ENCODE measurements at regions not wholly inside any gene's neighbourhood (a gene's known extent, or its start where the extent isn't known, plus 50 kb on each side); places are given as distances from the start of the nearest gene placed in this dataset.

GRCh38 chr6:3592371-3592941 lies 135.6 kb upstream of the SLC22A23 start:
- DNase-seq (ENCODE audit: low read depth), result no peak

DNA sequence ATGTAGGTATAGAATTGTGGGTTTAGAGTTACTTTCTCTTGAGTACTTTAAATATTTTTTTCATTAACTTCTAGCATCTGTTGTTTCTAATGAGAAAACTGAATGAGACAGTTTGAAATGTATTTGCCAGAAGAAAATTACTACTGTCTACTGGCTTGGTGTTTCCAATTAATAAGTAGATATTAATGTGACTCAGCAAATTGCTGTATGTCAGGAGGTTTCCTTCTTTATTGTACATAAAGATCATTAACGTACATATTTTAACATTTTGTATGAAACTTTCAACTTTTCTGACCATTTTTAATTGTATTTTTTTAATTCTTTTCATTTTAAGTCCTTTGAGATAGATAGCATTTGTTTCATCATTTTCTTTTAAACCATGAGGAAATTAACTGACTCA lies 135.1 kb upstream of the SLC22A23 start:
- no peak for DNase-seq (ENCODE audit: low read depth)

DNA sequence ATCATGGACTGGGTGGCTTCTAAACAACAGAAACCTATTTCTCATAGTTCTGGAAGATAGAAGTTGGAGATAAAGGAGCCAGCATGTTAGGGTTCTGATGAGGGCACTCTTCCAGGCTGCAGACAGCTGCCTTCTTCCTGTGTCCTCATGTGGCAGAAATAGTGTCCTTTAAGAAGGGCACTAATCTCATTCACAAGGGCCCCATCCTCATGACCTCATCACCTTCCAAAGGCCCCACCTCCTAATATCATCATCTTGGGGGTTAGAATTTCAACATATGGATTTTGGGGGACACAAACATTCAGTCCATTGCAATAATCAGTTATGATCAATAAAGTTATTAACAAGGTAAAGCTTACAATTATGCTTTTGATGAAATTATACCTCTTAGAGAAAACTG lies 130.8 kb upstream of the SLC22A23 start:
- no peak for DNase-seq (ENCODE audit: low read depth)

GRCh38 chr6:3585320-3585935 lies 128.6 kb upstream of the SLC22A23 start:
- no peak for DNase-seq (ENCODE audit: low read depth)

GRCh38 chr6:3584606-3585005 lies 127.8 kb upstream of the SLC22A23 start:
- no peak for DNase-seq (ENCODE audit: low read depth)

DNA sequence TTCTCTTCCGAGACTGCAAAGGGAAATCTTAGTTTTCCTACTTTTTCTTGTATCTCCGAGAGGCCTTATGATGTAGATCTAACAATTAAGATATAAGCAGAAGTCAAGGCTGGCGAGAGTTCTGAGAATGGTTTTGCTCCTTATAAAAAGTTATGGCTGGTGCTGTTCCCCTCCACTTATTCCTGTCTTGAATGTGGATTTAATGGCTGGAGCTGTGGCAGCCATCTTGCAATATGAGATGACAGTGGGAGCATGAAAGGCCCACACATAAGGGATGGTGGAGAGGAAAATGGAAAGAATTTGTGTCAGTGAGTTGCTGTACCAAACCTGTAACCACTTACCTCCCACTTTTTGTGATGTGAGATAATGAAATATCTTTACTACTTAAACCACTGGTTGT lies 124.6 kb upstream of the SLC22A23 start:
- no peak for DNase-seq (ENCODE audit: low read depth)

DNA sequence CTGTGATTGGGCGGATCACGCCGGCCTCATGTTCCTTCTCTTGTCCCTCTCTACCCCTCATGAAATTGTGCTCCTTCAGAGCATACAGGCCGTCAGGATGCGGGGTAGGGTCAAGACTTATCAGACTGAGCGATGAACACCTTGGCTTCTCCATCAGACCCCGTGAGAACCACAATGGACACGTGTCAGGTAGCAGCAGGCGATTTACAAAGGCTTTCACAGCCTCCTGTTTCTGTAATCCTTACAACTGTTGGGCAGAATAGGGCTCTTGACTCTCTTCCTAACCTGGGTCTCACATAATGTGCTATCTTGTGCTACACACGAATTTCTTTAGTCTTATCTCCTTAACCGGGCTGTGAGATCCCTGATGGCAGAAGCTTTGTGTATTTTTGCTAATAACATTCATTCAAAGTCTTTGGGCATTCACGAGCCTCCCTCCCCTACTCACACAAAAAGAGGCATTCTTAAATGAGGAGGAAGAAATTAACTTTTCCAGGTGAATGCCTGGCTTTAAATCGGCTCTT lies 122.9 kb upstream of the SLC22A23 start:
- DNase-seq (ENCODE audit: low read depth), result no peak

DNA sequence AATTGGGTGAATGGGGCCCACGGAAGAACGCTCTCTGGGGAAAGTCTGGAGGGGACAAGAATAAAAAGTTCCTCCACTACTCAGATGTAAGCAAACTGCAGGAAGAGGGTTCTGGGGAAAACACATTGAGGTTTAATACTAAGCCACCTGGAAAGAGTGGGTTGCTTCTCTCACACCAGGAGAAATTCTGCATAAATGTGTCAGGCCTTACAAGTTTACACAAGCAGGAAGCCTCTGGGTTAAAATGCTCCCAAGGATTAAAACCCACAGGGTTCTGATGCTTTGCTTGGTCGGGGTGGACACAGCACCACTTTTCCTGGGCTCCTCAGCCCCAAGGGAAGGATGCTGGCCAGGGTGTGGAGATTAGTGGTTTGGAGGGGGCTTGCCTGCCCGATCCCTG lies 122.1 kb upstream of the SLC22A23 start:
- DNase-seq (ENCODE audit: low read depth), result no peak

GRCh38 chr6:3577517-3577916 lies 120.7 kb upstream of the SLC22A23 start:
- DNase-seq (ENCODE audit: low read depth), result no peak

GRCh38 chr6:3575701-3576100 lies 118.9 kb upstream of the SLC22A23 start:
- no peak for DNase-seq (ENCODE audit: low read depth)

DNA sequence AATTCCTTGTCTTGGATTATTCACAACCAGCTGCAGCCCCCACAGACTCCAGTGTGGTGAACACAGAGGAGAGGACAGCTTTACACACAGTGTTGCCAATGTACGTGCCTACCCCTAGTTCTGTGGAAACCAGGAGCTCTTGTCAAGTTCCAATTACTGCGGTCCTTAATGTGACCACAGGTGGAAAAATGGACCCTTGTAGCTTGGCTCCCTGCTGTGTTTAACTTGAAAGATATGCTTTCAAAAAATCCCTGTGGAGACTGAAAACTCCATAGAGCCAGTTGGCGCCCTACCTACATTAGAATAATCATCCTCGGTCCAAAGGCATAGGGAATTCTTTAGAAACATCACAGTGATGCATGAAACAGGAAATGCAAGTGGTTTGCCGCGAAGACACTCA lies 118.3 kb upstream of the SLC22A23 start:
- DNase-seq (ENCODE audit: low read depth), result no peak

DNA sequence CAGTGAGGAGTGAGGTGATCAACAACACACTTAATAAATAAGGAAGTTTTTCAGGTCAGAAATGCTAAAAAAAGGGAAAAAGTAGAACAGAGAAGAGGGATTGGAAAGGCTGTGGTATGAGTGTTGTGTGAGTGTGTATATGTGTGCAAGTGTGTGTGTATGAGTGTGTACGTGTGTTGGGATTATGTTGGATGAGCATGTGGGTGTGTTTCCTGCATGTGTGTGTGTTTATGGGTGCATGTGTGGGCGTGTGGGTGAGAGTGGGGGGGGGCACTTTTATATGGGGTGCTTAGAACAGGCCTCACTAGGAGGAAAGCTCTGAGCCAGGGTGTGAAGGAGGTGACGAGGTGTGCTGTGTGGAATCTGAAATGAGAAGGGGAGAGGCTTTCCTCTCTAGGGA lies 116.8 kb upstream of the SLC22A23 start:
- DNase-seq (ENCODE audit: low read depth), result no peak

DNA sequence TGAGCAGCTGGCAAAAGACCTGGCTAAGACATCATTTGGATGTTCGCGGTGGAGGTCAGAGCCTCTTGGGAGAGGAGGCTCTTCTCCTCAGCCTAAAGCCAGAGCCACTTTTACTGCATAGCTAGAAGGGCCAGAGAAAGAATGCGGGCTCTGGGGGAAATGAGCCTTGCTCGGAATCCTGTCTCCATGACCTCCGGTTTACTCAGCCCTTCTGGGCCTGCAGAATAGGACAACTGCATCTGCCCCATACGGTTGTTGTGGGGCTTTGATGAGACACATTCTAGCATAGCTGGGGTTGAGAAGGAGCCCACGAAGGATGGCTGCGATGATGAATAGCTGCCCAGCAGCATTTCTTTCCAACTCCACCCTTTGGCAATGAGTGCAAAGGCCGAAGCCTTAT lies 115.0 kb upstream of the SLC22A23 start:
- DNase-seq (ENCODE audit: low read depth), result no peak

DNA sequence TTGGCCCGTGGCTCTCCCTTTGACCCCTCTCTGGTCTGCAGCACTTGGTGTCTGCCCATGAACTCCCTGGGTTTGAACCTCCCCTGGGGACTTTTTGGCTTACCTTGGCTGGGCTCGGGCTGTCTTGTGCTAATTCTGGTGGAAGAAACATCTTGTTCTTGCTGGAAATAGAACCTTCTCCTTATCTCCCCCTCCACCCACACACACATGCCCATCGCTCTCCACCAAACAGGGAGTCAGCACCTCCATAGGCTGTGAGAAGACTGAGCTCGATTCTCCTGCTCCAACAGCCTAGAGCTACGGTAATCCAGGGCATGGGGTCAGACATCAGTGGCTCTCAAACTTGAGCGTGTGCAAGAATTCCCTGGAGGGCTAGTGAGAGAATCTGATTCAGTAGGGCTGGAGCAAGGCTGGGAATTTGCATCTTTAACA lies 114.4 kb upstream of the SLC22A23 start:
- DNase-seq (ENCODE audit: low read depth), result no peak

DNA sequence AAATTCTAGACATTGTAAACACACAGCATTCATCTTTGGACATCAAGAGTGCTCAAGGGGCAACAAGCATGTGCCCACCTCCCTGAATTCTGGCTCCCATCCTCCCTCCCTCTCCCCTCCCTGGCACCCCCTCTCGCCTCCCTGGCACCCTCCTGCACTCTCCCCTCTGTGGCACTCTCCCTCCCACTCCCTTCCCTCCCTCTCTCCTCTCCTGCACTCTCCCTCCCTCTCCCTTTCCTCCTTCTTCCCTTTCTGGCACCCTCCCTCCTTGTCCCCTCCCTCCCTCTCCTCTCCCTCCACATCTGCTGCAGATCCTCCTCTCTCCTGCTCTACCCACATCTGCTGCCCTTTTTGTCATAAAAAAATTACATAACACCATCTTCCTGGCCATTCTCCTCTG lies 113.0 kb upstream of the SLC22A23 start:
- DNase-seq (ENCODE audit: low read depth), result no peak

DNA sequence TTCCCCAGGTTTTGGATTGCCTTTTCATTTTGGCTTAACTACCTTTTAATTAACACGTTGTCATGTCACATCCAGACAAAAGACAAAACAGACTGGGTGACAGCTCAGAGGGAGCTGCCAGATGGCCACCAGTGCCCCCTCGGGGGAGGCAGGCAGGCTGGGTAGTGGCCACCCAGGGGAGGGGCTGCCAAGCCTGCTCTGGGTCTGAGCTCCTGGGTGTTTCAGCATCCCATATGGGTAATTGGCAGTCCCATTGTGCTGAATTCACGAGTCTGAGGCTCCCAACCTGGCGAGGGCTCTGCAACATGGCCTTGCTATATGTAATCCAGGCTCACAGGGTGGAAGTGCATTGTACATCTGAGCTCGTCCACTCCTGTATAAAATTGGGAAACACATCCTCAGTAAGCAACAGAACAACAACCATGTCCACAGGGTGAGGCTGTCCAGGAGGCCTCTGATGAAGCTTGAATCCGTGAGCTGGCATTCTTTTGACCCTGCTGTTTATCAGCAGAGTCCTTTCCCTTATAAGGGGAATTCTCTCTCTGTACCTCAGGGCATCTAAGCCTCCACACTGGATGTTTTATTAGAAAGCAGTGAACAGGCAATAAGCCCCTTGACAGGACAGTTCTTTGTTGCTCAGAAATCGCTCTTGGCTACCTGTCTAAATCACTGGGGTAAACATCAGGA lies 111.7 kb upstream of the SLC22A23 start:
- DNase-seq (ENCODE audit: low read depth), result no peak

GRCh38 chr6:3566812-3567211 lies 110.0 kb upstream of the SLC22A23 start:
- DNase-seq (ENCODE audit: low read depth), result no peak

GRCh38 chr6:3565291-3565690 lies 108.4 kb upstream of the SLC22A23 start:
- no peak for DNase-seq (ENCODE audit: low read depth)

DNA sequence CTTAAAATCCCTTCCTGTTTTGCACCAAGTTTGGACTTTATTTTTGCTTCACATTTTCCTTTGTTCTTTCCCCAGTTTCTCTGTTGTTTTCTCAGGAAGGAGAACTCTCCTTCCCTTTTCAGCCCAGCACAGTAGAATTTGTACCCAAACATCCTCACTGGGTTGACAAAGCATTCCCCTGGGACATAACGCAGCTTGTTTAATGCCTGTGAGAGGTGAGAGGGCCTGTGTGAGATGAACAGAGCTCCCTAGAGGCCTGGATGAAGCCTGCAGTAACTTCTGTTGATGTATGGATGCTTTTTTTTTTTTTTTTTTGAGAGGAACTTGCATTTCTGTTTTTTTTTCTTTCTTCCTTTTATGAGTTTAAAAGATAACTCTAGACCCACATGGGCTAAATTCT lies 104.9 kb upstream of the SLC22A23 start:
- DNase-seq (ENCODE audit: low read depth), result no peak

- no peak for DNase-seq (ENCODE audit: low read depth)
Measured at GRCh38 chr6:3560211-3560610, 103.4 kb upstream of the SLC22A23 start.

DNA sequence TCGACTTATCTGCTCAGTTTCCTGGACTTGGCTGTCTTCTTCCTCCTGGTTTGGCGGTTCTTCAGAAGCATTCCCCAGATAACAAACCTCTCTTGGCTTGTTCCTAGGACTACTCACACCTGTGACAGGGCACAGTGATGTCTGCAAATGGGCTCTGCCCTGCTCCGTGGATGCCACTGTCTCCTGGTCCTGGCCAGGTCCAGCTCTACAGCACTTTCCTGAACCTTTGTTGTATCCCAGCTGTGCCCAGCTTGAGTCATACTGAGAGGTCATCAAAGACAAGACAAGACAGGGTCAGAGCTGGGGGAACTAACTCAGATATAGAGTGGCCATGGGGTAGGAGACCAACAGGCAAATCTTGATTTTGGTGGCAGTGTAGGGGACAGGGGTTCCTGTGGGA lies 102.7 kb upstream of the SLC22A23 start:
- no peak for DNase-seq (ENCODE audit: low read depth)

DNA sequence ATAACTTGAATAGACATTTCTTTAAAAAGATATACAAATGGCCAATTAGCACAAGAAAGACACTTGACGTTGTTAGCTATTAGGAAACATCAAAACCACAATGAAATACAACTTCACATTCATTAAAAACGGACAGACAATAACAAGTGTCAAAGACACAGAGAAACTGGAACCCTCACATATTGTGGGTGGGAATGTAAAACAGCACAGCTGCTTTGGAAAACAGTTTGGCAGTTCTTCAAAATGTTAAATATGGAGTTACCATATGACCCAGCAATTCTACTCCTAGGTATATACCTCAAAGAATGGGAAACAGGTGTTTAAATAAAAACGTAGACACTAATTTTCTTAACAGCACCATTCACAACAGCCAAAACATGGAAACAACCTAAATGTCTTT lies 100.5 kb upstream of the SLC22A23 start:
- DNase-seq (ENCODE audit: low read depth), result no peak

GRCh38 chr6:3553254-3553653 lies 96.4 kb upstream of the SLC22A23 start:
- no peak for DNase-seq (ENCODE audit: low read depth)

All from stimulated activated CD8-positive, alpha-beta memory T cell treated with anti-CD3 and anti-CD28 coated beads, Interleukin-12 subunit alpha, Interleukin-12 subunit beta, amount 100 ng/mL, for 1 hour (primary cell).